22Rv1 (cell line): ENCODE measurements at regions not wholly inside any gene's neighbourhood (a gene's known extent, or its start where the extent isn't known, plus 50 kb on each side); places are given as distances from the start of the nearest gene placed in this dataset.

ENCODE experiments used
- ZFX ChIP-seq: fragments of 450-650 bp; IDR thresholded peaks from 2 replicates; pipeline ENCODE4 v1.6.1; 2017; ENCODE audit warnings: antibody characterized with exemption, borderline replicate concordance
- TF ChIP-seq, protein P1 (sequence below): fragments of 450-650 bp; IDR thresholded peaks from 2 replicates; pipeline ENCODE4 v1.5.1; 2017; ENCODE audit warnings: mild to moderate bottlenecking

DNA sequence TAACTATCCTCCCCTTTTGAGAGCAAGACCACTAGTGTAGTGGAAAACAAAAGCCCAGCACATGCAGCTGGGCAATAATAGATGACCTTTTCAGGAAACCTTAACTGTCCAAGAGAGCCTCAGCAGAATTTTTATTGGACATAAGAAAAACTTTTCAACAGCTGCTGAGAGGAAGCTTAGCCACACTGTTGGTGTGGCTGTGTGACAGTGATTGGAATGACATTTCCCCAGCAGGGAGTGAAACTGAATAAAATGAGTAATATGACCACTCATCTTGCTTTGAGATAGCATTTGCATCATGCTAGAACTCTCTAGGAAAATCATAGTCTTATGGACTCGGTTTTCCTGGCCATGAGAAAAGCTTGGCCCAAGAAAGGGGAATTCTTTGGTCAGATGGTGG, 687.8 kb downstream of the SLCO4C1 start:
- TF ChIP-seq, protein P1, sequence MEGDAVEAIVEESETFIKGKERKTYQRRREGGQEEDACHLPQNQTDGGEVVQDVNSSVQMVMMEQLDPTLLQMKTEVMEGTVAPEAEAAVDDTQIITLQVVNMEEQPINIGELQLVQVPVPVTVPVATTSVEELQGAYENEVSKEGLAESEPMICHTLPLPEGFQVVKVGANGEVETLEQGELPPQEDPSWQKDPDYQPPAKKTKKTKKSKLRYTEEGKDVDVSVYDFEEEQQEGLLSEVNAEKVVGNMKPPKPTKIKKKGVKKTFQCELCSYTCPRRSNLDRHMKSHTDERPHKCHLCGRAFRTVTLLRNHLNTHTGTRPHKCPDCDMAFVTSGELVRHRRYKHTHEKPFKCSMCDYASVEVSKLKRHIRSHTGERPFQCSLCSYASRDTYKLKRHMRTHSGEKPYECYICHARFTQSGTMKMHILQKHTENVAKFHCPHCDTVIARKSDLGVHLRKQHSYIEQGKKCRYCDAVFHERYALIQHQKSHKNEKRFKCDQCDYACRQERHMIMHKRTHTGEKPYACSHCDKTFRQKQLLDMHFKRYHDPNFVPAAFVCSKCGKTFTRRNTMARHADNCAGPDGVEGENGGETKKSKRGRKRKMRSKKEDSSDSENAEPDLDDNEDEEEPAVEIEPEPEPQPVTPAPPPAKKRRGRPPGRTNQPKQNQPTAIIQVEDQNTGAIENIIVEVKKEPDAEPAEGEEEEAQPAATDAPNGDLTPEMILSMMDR = no peak
- no peak for TF ChIP-seq ZFX
